ENCODE measurements at regions not wholly inside any gene's neighbourhood (a gene's known extent, or its start where the extent isn't known, plus 50 kb on each side); places are given as distances from the start of the nearest gene placed in this dataset.
A peak's percentile ranks its signal among the peaks of the same experiment; 100 is the strongest.

DNA sequence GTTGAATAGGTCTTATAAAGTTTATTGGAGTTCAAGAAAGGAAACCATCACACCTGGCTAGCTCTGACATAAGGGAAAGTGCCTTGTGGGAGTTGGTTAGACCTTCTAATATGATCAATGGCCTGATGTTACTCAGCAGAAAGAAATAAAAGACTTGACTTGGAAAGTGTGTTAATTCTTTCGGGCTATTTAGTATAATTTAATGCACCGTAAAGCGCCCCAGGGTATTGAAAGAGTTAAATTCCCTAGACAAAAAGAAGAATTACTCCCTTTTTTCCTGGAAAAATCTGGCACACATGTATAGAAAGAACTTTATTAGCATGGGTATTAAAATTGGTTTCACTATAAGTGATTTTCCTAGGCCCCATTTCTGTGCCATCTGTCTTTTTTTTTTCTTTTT lies 1125.7 kb upstream of the FLRT2 start:
- ATAC-seq (no peak), FAIRE-seq (no peak), DNase-seq (no peak)
- Histone ChIP-seq H3K4me1 (no peaks in the 10 kb centered on the region), H3K27ac (no peak overlapping the region), H3K36me3 (no peaks in the 10 kb centered on the region), H3K4me3 (no peak overlapping the region), H3K9me3 (no peaks in the 10 kb centered on the region), H3K27me3 (no peaks in the 10 kb centered on the region)
- TF ChIP-seq, protein P1, sequence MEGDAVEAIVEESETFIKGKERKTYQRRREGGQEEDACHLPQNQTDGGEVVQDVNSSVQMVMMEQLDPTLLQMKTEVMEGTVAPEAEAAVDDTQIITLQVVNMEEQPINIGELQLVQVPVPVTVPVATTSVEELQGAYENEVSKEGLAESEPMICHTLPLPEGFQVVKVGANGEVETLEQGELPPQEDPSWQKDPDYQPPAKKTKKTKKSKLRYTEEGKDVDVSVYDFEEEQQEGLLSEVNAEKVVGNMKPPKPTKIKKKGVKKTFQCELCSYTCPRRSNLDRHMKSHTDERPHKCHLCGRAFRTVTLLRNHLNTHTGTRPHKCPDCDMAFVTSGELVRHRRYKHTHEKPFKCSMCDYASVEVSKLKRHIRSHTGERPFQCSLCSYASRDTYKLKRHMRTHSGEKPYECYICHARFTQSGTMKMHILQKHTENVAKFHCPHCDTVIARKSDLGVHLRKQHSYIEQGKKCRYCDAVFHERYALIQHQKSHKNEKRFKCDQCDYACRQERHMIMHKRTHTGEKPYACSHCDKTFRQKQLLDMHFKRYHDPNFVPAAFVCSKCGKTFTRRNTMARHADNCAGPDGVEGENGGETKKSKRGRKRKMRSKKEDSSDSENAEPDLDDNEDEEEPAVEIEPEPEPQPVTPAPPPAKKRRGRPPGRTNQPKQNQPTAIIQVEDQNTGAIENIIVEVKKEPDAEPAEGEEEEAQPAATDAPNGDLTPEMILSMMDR (IDR thresholded peaks at IDR 0.05): no peak
- intact Hi-C loops (cut with DNase I): no loop called here
- WGBS, 2 donors: 99 to 100% methylated on average over 3 of the region's 3 CpGs

GRCh38 chr14:84409435-84409834 lies 1120.5 kb upstream of the FLRT2 start:
- ATAC-seq: no peak
- no peaks in the 10 kb centered on the region for H3K36me3 ChIP-seq
- H3K4me1 ChIP-seq: no peaks in the 10 kb centered on the region
- intact Hi-C loops (cut with DNase I): no loop called here
- H3K4me3 ChIP-seq: no peak overlapping the region
- WGBS, 2 donors: 81 to 82% methylated on average over 3 of the region's 3 CpGs
- H3K27ac ChIP-seq: no peak overlapping the region
- TF ChIP-seq, protein P1 (IDR thresholded peaks at IDR 0.05): no peak
- FAIRE-seq: no peak
- no peak for DNase-seq
- no peaks in the 10 kb centered on the region for H3K27me3 ChIP-seq
- H3K9me3 ChIP-seq: no peaks in the 10 kb centered on the region

DNA sequence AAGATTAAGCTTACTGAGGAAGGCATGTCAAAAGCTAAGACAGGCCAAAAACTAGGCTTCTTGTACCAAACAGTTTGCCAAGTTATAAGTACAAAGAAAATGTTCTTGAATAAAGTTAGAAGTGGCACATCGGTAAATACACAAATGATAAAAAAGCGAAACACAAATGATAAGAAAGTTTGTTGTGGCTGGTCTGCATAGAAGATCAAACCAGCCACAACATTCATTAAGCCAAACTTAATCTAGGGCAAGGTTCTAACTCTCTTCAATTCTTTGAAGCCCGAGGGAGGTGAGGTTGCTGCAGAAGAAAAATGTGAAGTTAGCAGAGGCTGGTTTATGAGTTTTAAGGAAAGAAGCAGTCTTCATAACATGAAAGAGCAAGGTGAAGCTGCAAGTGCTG lies 1119.6 kb upstream of the FLRT2 start:
- intact Hi-C loops (cut with DNase I): no loop called here
- ATAC-seq: peak in 2 of 4 donors; percentile 79 to 95
- TF ChIP-seq, protein P1 (IDR thresholded peaks at IDR 0.05): no peak

DNA sequence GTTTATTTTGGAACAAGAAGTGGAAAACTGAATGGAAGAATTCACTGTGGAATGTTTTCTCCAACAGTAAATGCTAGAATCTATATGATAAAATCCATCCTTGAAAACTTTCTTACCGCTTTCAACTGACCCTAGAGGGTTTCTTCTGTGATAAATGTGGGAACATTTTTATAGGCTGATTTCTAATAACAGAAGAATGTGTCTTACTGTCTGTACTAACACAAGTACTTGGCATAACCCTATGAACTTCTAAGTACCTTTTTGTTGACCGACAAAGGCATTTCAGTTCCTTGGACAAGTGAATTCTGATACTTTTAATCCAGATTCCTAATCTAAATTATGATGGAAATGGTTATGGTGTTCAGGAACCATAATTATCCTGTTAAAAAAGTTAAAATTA lies 1109.7 kb upstream of the FLRT2 start:
- 78 to 80% methylated on average over 2 of the region's 2 CpGs for WGBS, 2 donors
- no peaks in the 10 kb centered on the region for H3K27me3 ChIP-seq
- peaks cover 0 to 5% (median 0%) of the 10 kb centered on the region in 3 donors for H3K4me1 ChIP-seq
- TF ChIP-seq, protein P1 (IDR thresholded peaks at IDR 0.05): no peak
- H3K9me3 ChIP-seq: no peaks in the 10 kb centered on the region
- no peak overlapping the region for H3K4me3 ChIP-seq
- no peak for FAIRE-seq
- no peaks in the 10 kb centered on the region for H3K36me3 ChIP-seq
- no peak for DNase-seq
- intact Hi-C loops (cut with DNase I): no loop called here
- no peak overlapping the region for H3K27ac ChIP-seq
- ATAC-seq: no peak

More for the DNA sequence above, 1119.6 kb upstream of the FLRT2 start:
- 29 to 41% methylated on average over 3 of the region's 3 CpGs for WGBS, 2 donors
- Histone ChIP-seq H3K4me1 (no peaks in the 10 kb centered on the region), H3K36me3 (no peaks in the 10 kb centered on the region), H3K27me3 (no peaks in the 10 kb centered on the region), H3K4me3 (no peak overlapping the region), H3K27ac (no peak overlapping the region), H3K9me3 (no peaks in the 10 kb centered on the region)
- FAIRE-seq (no peak), DNase-seq (no peak)

DNA sequence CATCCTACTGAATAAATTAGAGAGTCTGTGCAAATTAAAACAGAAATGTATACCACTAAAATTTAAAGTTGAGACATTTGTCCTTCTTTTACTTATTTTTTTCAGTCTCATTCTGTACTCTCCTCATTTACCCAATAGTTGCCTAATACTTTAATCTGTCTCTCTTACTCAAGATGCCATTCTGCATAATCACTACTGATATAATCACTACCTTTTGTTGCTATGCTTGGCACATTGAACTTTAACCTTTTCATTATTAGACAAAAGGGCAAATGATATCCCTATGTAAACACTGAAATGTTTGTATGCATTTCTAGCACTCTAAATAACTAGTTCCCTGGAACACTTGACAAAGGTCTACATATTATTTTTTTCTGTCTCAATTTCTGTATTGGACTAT lies 1108.3 kb upstream of the FLRT2 start:
- Histone ChIP-seq H3K27me3 (no peaks in the 10 kb centered on the region), H3K36me3 (no peaks in the 10 kb centered on the region), H3K9me3 (no peaks in the 10 kb centered on the region), H3K27ac (no peak overlapping the region), H3K4me1 (peaks cover 0 to 5% (median 0%) of the 10 kb centered on the region in 3 donors), H3K4me3 (no peak overlapping the region)
- intact Hi-C loops (cut with DNase I): no loop called here
- DNase-seq (no peak), ATAC-seq (no peak), FAIRE-seq (no peak)
- TF ChIP-seq, protein P1 (IDR thresholded peaks at IDR 0.05): no peak
